Endodermal cell (in vitro differentiated cells): ENCODE measurements at regions not wholly inside any gene's neighbourhood (a gene's known extent, or its start where the extent isn't known, plus 50 kb on each side); places are given as distances from the start of the nearest gene placed in this dataset.

Experiments
- DNase-seq: peaks from one replicate; pipeline ENCODE4 v3.0.0-alpha.2; 2017
- H3K27ac ChIP-seq: 2 replicates; pipeline ENCODE4 v1.5.1; 2013; ENCODE audit warnings: mild to moderate bottlenecking, low read depth, low read length, moderate library complexity
- H3K27me3 ChIP-seq: 2 replicates; pipeline ENCODE4 v1.6.1; 2013; ENCODE audit warnings: mild to moderate bottlenecking, low read length, moderate library complexity; ENCODE audit not compliant: insufficient read depth, control insufficient read depth, poor library complexity, severe bottlenecking
- H3K36me3 ChIP-seq: 2 replicates; pipeline ENCODE4 v1.7.0; 2013; ENCODE audit warnings: mild to moderate bottlenecking, low read length, moderate library complexity; ENCODE audit not compliant: control insufficient read depth, insufficient read depth
- H3K4me1 ChIP-seq: one replicate; pipeline ENCODE4 v1.7.0; 2013; ENCODE audit warnings: low read length; ENCODE audit not compliant: control insufficient read depth, insufficient read depth
- H3K4me3 ChIP-seq: 2 replicates; pipeline ENCODE4 v1.5.1; 2013; ENCODE audit warnings: mild to moderate bottlenecking, low read length, moderate library complexity
- H3K9ac ChIP-seq: 2 replicates; pipeline ENCODE4 v1.6.1; 2013; ENCODE audit warnings: mild to moderate bottlenecking, low read length, moderate library complexity; ENCODE audit not compliant: poor library complexity, severe bottlenecking; ENCODE audit errors: extremely low read depth
- H3K9me3 ChIP-seq: 2 replicates; pipeline ENCODE4 v1.6.1; 2013; ENCODE audit warnings: mild to moderate bottlenecking, low read length, moderate library complexity; ENCODE audit not compliant: control insufficient read depth
- H3K27ac Mint-ChIP-seq: 2 replicates; pipeline ENCODE4 v1.8.0; 2020; ENCODE audit warnings: mixed read lengths
- H3K27me3 Mint-ChIP-seq: 2 replicates; pipeline ENCODE4 v1.8.0; 2021; ENCODE audit warnings: mild to moderate bottlenecking, mixed read lengths; ENCODE audit not compliant: insufficient read depth
- H3K36me3 Mint-ChIP-seq: 2 replicates; pipeline ENCODE4 v1.8.0; 2020; ENCODE audit warnings: low read depth, mixed read lengths
- H3K4me1 Mint-ChIP-seq: 2 replicates; pipeline ENCODE4 v1.8.0; 2020; ENCODE audit warnings: mixed read lengths
- H3K4me3 Mint-ChIP-seq: 2 replicates; pipeline ENCODE4 v1.8.0; 2020; ENCODE audit warnings: mild to moderate bottlenecking, moderate library complexity, mixed read lengths
- H3K9me3 Mint-ChIP-seq: 2 replicates; pipeline ENCODE4 v1.8.0; 2020; ENCODE audit warnings: mild to moderate bottlenecking, mixed read lengths
- WGBS, 2 experiments: methylation state at CpG; one replicate each; pipeline versions ENCODE4 v1.1.5 to v1.1.7; 2013; ENCODE audit warnings: missing lambda C conversion rate in 2 of 2, mixed read lengths in 1 of 2; ENCODE audit not compliant: insufficient coverage in 1 of 2, insufficient read length in 1 of 2; 5-methylcytosine and 5-hydroxymethylcytosine counted together
- TF ChIP-seq, protein P1 (sequence below): fragments of 200-600 bp; sonication (generic); conservative IDR thresholded peaks from 2 replicates; pipeline ENCODE4 v1.5.0; 2021; ENCODE audit warnings: antibody characterized with exemption, mild to moderate bottlenecking

DNA sequence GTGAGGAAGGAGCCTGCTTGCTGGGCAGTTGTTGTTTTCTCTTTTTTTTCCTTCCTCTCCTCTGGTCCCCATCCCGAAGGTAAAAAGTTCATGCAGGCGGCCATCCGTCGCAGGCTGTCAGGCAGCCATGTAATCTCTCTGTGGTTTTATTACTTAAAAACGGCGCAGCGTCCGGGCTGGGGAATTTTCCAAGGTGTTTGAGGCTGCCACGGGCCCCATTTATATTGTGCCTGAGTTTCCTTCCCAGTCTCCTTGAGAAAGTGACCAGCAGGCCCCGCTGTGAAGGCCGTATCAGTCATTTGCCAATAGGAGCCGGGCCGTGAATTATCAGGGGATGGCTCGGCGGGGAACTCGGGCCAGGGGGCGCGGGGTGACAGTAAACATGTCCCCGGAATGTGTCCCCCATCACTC lies 289.7 kb downstream of the PBX3 start:
- WGBS, 2 experiments: 91 to 92% methylated on average over 16 to 19 of the region's 19 CpGs
- peaks cover 4% of the 10 kb centered on the region for H3K9me3 Mint-ChIP-seq

DNA sequence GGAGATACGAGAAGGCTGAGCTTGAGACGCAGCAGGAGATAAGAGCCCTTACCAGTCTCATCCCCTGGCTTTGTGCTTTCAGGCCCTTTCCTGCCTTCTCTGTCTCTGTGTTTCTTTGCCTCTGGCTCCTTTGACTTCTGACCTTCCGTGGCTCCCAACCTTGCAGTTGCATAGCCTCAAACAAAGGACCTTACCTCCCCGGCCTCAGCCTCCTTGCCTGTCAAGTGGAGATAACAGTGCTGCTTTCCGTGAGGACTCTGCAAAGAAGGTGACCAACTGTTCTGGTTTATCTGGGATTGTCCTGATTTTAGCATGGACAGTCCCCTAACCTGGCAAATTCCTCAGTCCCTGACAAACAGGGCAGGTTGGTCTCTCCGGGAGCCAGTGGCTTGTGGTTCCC lies 287.8 kb upstream of the MVB12B start:
- no peaks in the 10 kb centered on the region for H3K27me3 ChIP-seq
- Mint-ChIP-seq H3K36me3 (no peaks in the 10 kb centered on the region), H3K4me1 (peaks cover 4% of the 10 kb centered on the region), H3K4me3 (no peak overlapping the region), H3K9me3 (peaks cover 8% of the 10 kb centered on the region), H3K27me3 (no peaks in the 10 kb centered on the region), H3K27ac (no peak overlapping the region)
- H3K4me3 ChIP-seq: no peak overlapping the region
- H3K27ac ChIP-seq: no peak overlapping the region
- 80 to 97% methylated on average over 3 to 6 of the region's 6 CpGs for WGBS, 2 experiments
- peaks cover 17% of the 10 kb centered on the region for H3K9me3 ChIP-seq
- no peaks in the 10 kb centered on the region for H3K4me1 ChIP-seq
- TF ChIP-seq, protein P1, sequence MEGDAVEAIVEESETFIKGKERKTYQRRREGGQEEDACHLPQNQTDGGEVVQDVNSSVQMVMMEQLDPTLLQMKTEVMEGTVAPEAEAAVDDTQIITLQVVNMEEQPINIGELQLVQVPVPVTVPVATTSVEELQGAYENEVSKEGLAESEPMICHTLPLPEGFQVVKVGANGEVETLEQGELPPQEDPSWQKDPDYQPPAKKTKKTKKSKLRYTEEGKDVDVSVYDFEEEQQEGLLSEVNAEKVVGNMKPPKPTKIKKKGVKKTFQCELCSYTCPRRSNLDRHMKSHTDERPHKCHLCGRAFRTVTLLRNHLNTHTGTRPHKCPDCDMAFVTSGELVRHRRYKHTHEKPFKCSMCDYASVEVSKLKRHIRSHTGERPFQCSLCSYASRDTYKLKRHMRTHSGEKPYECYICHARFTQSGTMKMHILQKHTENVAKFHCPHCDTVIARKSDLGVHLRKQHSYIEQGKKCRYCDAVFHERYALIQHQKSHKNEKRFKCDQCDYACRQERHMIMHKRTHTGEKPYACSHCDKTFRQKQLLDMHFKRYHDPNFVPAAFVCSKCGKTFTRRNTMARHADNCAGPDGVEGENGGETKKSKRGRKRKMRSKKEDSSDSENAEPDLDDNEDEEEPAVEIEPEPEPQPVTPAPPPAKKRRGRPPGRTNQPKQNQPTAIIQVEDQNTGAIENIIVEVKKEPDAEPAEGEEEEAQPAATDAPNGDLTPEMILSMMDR: no peak
- no peak overlapping the region for H3K9ac ChIP-seq
- no peak for DNase-seq
- H3K36me3 ChIP-seq: no peaks in the 10 kb centered on the region

More for the DNA sequence above, 289.7 kb downstream of the PBX3 start:
- Mint-ChIP-seq H3K27me3 (no peaks in the 10 kb centered on the region), H3K4me3 (no peak overlapping the region), H3K36me3 (no peaks in the 10 kb centered on the region), H3K4me1 (no peaks in the 10 kb centered on the region), H3K27ac (no peak overlapping the region)
- Histone ChIP-seq H3K36me3 (no peaks in the 10 kb centered on the region), H3K9me3 (peaks cover 9% of the 10 kb centered on the region), H3K4me3 (no peak overlapping the region), H3K27me3 (no peaks in the 10 kb centered on the region), H3K4me1 (no peaks in the 10 kb centered on the region), H3K9ac (no peak overlapping the region), H3K27ac (no peak overlapping the region)
- no peak for DNase-seq
- TF ChIP-seq, protein P1: no peak

DNA sequence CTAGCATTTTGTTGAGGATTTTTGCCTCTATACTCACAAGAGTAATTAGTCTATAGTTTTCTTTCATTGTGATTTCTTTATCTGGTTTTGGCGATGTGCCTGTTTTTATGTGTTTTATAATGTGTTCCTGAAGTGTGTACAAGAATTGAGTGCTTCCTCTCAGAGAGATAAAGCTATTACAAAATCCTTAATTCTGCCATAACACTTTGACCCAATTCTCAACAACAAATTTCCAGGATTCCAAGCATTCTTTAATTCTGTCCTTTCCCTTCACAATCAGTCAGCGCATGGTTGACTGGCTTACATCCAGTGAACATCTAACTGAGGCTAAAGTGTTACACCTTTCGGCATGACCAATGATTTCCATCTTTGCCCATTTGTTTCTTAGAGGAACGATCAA lies 282.9 kb upstream of the MVB12B start:
- Histone ChIP-seq H3K27me3 (no peaks in the 10 kb centered on the region), H3K9me3 (peaks cover 23% of the 10 kb centered on the region), H3K27ac (no peak overlapping the region), H3K9ac (no peak overlapping the region), H3K36me3 (no peaks in the 10 kb centered on the region), H3K4me3 (no peak overlapping the region), H3K4me1 (no peaks in the 10 kb centered on the region)
- no peaks in the 10 kb centered on the region for H3K36me3 Mint-ChIP-seq
- H3K4me1 Mint-ChIP-seq: peaks cover 7% of the 10 kb centered on the region
- no peak for DNase-seq
- no peak overlapping the region for H3K4me3 Mint-ChIP-seq
- whole genome bisulfite sequencing, 2 experiments: 81 to 92% methylated on average over 2 to 4 of the region's 4 CpGs
- TF ChIP-seq, protein P1: no peak
- no peak overlapping the region for H3K27ac Mint-ChIP-seq
- H3K27me3 Mint-ChIP-seq: no peaks in the 10 kb centered on the region
- H3K9me3 Mint-ChIP-seq: peaks cover 19% of the 10 kb centered on the region
